ENCODE measurements at regions not wholly inside any gene's neighbourhood (a gene's known extent, or its start where the extent isn't known, plus 50 kb on each side); places are given as distances from the start of the nearest gene placed in this dataset.

GRCh38 chr20:17873410-17874270, 95.0 kb downstream of the SNX5 start:
- peak; percentile 98 for DNase-seq
- H3K9me3 ChIP-seq (ENCODE audit: low read depth), result no peaks in the 10 kb centered on the region
- peaks cover 22% of the 10 kb centered on the region for H3F3A ChIP-seq (ENCODE audit: insufficient read depth)
- no peaks in the 10 kb centered on the region for H3K36me3 ChIP-seq (ENCODE audit: low read depth)
- H2AFZ ChIP-seq, result peak overlapping the region; percentile 77
- in situ Hi-C loops (cut with MboI), result no loop called here
- 34 to 37% methylated on average over 14 of the region's 14 CpGs for WGBS, 2 experiments (ENCODE audit: low coverage in 1 of 2, low lambda C conversion rate in 2 of 2, missing lambda C conversion rate in 2 of 2)
- H3K9me2 ChIP-seq (ENCODE audit: insufficient read depth), result no peaks in the 10 kb centered on the region
- H3K9ac ChIP-seq, result peak overlapping the region; percentile 73
- no peaks in the 10 kb centered on the region for H3K27me3 ChIP-seq (replicated peaks; ENCODE audit: insufficient read depth)
- H4K20me1 ChIP-seq (ENCODE audit: insufficient read depth), result no peaks in the 10 kb centered on the region
- peak overlapping the region; percentile 70 for H3K27ac ChIP-seq
- H3K4me2 ChIP-seq (ENCODE audit: unreplicated experiment), result peak overlapping the region; percentile 30
- H3K79me2 ChIP-seq (ENCODE audit: insufficient read depth), result no peaks in the 10 kb centered on the region
- peak overlapping the region; percentile 19; the same call in 1 of the 2 replicates for H3K4me3 ChIP-seq
- no peak for TF ChIP-seq EZH2 (IDR thresholded peaks at IDR 0.05; ENCODE audit: insufficient read depth, poor library complexity, severe bottlenecking)
- TF ChIP-seq EZH2phosphoT487 (IDR thresholded peaks at IDR 0.05; ENCODE audit: insufficient read depth, low read depth), result no peak
- H3K4me1 ChIP-seq (ENCODE audit: insufficient read depth), result peaks cover 18% of the 10 kb centered on the region

- H3K4me3 ChIP-seq, result no peak overlapping the region
- H4K20me1 ChIP-seq (ENCODE audit: insufficient read depth), result no peaks in the 10 kb centered on the region
- no peaks in the 10 kb centered on the region for H3K9me3 ChIP-seq (ENCODE audit: low read depth)
- H3K4me1 ChIP-seq (ENCODE audit: insufficient read depth), result peaks cover 18% of the 10 kb centered on the region
- peak overlapping the region; percentile 77; the same call in 1 of the 2 replicates for H2AFZ ChIP-seq
- no peak overlapping the region for H3K27ac ChIP-seq
- TF ChIP-seq EZH2 (IDR thresholded peaks at IDR 0.05; ENCODE audit: insufficient read depth, poor library complexity, severe bottlenecking) (no peak), EZH2phosphoT487 (IDR thresholded peaks at IDR 0.05; ENCODE audit: insufficient read depth, low read depth) (no peak)
- DNase-seq, result peak; percentile 32
- in situ Hi-C loops (cut with MboI), result no loop called here
- no peak overlapping the region for H3K9ac ChIP-seq
- peaks cover 22% of the 10 kb centered on the region for H3F3A ChIP-seq (ENCODE audit: insufficient read depth)
- 44 to 59% methylated on average over 5 of the region's 5 CpGs for WGBS, 2 experiments (ENCODE audit: low coverage in 1 of 2, low lambda C conversion rate in 2 of 2, missing lambda C conversion rate in 2 of 2)
- H3K36me3 ChIP-seq (ENCODE audit: low read depth), result no peaks in the 10 kb centered on the region
- no peaks in the 10 kb centered on the region for H3K79me2 ChIP-seq (ENCODE audit: insufficient read depth)
- H3K4me2 ChIP-seq (ENCODE audit: unreplicated experiment), result no peak overlapping the region
- no peaks in the 10 kb centered on the region for H3K9me2 ChIP-seq (ENCODE audit: insufficient read depth)
- H3K27me3 ChIP-seq (replicated peaks; ENCODE audit: insufficient read depth), result no peaks in the 10 kb centered on the region
These were observed 95.6 kb downstream of the SNX5 start for GRCh38 chr20:17872959-17873358.

GRCh38 chr20:17872434-17872833, 96.2 kb downstream of the SNX5 start:
- Histone ChIP-seq H3K9ac (no peak overlapping the region), H3K36me3 (ENCODE audit: low read depth) (no peaks in the 10 kb centered on the region), H3K79me2 (ENCODE audit: insufficient read depth) (no peaks in the 10 kb centered on the region), H3K4me3 (no peak overlapping the region), H3K4me1 (ENCODE audit: insufficient read depth) (peaks cover 19% of the 10 kb centered on the region), H3K9me3 (ENCODE audit: low read depth) (no peaks in the 10 kb centered on the region), H3F3A (ENCODE audit: insufficient read depth) (peaks cover 22% of the 10 kb centered on the region), H3K4me2 (ENCODE audit: unreplicated experiment) (no peak overlapping the region), H3K27me3 (replicated peaks; ENCODE audit: insufficient read depth) (no peaks in the 10 kb centered on the region), H4K20me1 (ENCODE audit: insufficient read depth) (no peaks in the 10 kb centered on the region), H3K27ac (no peak overlapping the region), H2AFZ (no peak overlapping the region), H3K9me2 (ENCODE audit: insufficient read depth) (no peaks in the 10 kb centered on the region)
- in situ Hi-C loops (cut with MboI), result no loop called here
- DNase-seq, result no peak
- TF ChIP-seq EZH2phosphoT487 (IDR thresholded peaks at IDR 0.05; ENCODE audit: insufficient read depth, low read depth) (no peak), EZH2 (IDR thresholded peaks at IDR 0.05; ENCODE audit: insufficient read depth, poor library complexity, severe bottlenecking) (no peak)
- 77% methylated on average over 13 of the region's 13 CpGs for WGBS, 2 experiments (ENCODE audit: low coverage in 1 of 2, low lambda C conversion rate in 2 of 2, missing lambda C conversion rate in 2 of 2)

- H3K4me2 ChIP-seq (ENCODE audit: unreplicated experiment), result no peak overlapping the region
- H3K9me3 ChIP-seq (ENCODE audit: low read depth), result no peaks in the 10 kb centered on the region
- 62 to 73% methylated on average over 4 of the region's 4 CpGs for WGBS, 2 experiments (ENCODE audit: low coverage in 1 of 2, low lambda C conversion rate in 2 of 2, missing lambda C conversion rate in 2 of 2)
- no peaks in the 10 kb centered on the region for H3K27me3 ChIP-seq (replicated peaks; ENCODE audit: insufficient read depth)
- H3K27ac ChIP-seq, result no peak overlapping the region
- peaks cover 21% of the 10 kb centered on the region for H3K4me1 ChIP-seq (ENCODE audit: insufficient read depth)
- no peak overlapping the region for H3K4me3 ChIP-seq
- H4K20me1 ChIP-seq (ENCODE audit: insufficient read depth), result no peaks in the 10 kb centered on the region
- no peaks in the 10 kb centered on the region for H3K9me2 ChIP-seq (ENCODE audit: insufficient read depth)
- H3F3A ChIP-seq (ENCODE audit: insufficient read depth), result peaks cover 22% of the 10 kb centered on the region
- TF ChIP-seq EZH2 (IDR thresholded peaks at IDR 0.05; ENCODE audit: insufficient read depth, poor library complexity, severe bottlenecking) (no peak), EZH2phosphoT487 (IDR thresholded peaks at IDR 0.05; ENCODE audit: insufficient read depth, low read depth) (no peak)
- no peak overlapping the region for H3K9ac ChIP-seq
- in situ Hi-C loops (cut with MboI), result no loop called here
- H3K36me3 ChIP-seq (ENCODE audit: low read depth), result no peaks in the 10 kb centered on the region
- H3K79me2 ChIP-seq (ENCODE audit: insufficient read depth), result no peaks in the 10 kb centered on the region
- H2AFZ ChIP-seq, result no peak overlapping the region
- DNase-seq, result peak; percentile 12
These were observed 96.7 kb downstream of the SNX5 start for GRCh38 chr20:17871886-17872285.
